ENCODE measurements at regions not wholly inside any gene's neighbourhood (a gene's known extent, or its start where the extent isn't known, plus 50 kb on each side); places are given as distances from the start of the nearest gene placed in this dataset.
"Not testable (repeated sequence)": the region's sequence is repeated elsewhere in the genome, so short reads cannot be mapped to it uniquely, and the experiment has no call there.

DNA sequence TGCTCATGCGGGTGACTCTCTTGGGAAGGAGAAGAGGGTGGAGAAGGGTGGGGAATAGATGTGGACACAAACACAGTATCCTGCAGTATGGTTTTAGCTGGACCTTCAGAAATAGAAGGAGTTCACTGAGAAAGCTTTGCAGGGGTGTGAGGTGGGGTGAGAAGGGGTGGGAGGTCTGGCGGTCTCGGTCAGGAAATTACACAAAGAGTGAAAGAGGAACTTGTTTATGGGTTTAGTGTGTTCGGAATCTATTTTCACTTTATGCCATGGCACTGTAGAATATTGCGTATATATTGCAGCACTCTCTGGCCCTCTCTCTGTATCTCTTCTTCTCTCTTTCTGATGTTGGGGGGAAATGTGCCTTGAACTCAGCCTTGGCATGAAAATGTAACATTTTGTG lies 148.2 kb upstream of the GOT2 start:
- no peaks in the 10 kb centered on the region for H3K27me3 ChIP-seq (ENCODE audit: insufficient read depth, low read depth, low read length)
- no peak overlapping the region for H3K4me2 ChIP-seq (ENCODE audit: low read length)
- no peak overlapping the region for H3K27ac ChIP-seq (ENCODE audit: low read length)
- H4K20me1 ChIP-seq (ENCODE audit: insufficient read depth) = no peaks in the 10 kb centered on the region
- H3F3A ChIP-seq (ENCODE audit: insufficient read depth, low read length, poor library complexity, severe bottlenecking) = no peaks in the 10 kb centered on the region
- no peak overlapping the region for H3K4me3 ChIP-seq (ENCODE audit: low read length)
- no peak overlapping the region for H2AFZ ChIP-seq (ENCODE audit: low read depth, low read length)
- H3K9me2 ChIP-seq (ENCODE audit: insufficient read depth, low read length) = no peaks in the 10 kb centered on the region
- TF ChIP-seq TAF1 (IDR thresholded peaks at IDR 0.05; ENCODE audit: low read depth) (no peak), EP300 (conservative IDR thresholded peaks at IDR 0.05; ENCODE audit: poor library complexity, severe bottlenecking) (no peak), EZH2 (IDR thresholded peaks at IDR 0.05; ENCODE audit: borderline replicate concordance, insufficient read depth, low read length, poor library complexity, severe bottlenecking) (no peak), MXI1 (conservative IDR thresholded peaks at IDR 0.05; ENCODE audit: poor library complexity, severe bottlenecking) (no peak), SMC3 (conservative IDR thresholded peaks at IDR 0.05; ENCODE audit: poor library complexity) (no peak), RAD21 (conservative IDR thresholded peaks at IDR 0.05) (no peak), POLR2AphosphoS5 (IDR thresholded peaks at IDR 0.05) (no peak)
- TF ChIP-seq, protein P1, sequence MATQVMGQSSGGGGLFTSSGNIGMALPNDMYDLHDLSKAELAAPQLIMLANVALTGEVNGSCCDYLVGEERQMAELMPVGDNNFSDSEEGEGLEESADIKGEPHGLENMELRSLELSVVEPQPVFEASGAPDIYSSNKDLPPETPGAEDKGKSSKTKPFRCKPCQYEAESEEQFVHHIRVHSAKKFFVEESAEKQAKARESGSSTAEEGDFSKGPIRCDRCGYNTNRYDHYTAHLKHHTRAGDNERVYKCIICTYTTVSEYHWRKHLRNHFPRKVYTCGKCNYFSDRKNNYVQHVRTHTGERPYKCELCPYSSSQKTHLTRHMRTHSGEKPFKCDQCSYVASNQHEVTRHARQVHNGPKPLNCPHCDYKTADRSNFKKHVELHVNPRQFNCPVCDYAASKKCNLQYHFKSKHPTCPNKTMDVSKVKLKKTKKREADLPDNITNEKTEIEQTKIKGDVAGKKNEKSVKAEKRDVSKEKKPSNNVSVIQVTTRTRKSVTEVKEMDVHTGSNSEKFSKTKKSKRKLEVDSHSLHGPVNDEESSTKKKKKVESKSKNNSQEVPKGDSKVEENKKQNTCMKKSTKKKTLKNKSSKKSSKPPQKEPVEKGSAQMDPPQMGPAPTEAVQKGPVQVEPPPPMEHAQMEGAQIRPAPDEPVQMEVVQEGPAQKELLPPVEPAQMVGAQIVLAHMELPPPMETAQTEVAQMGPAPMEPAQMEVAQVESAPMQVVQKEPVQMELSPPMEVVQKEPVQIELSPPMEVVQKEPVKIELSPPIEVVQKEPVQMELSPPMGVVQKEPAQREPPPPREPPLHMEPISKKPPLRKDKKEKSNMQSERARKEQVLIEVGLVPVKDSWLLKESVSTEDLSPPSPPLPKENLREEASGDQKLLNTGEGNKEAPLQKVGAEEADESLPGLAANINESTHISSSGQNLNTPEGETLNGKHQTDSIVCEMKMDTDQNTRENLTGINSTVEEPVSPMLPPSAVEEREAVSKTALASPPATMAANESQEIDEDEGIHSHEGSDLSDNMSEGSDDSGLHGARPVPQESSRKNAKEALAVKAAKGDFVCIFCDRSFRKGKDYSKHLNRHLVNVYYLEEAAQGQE (IDR thresholded peaks at IDR 0.05; ENCODE audit: borderline replicate concordance) = no peak
- TF ChIP-seq, protein P2, sequence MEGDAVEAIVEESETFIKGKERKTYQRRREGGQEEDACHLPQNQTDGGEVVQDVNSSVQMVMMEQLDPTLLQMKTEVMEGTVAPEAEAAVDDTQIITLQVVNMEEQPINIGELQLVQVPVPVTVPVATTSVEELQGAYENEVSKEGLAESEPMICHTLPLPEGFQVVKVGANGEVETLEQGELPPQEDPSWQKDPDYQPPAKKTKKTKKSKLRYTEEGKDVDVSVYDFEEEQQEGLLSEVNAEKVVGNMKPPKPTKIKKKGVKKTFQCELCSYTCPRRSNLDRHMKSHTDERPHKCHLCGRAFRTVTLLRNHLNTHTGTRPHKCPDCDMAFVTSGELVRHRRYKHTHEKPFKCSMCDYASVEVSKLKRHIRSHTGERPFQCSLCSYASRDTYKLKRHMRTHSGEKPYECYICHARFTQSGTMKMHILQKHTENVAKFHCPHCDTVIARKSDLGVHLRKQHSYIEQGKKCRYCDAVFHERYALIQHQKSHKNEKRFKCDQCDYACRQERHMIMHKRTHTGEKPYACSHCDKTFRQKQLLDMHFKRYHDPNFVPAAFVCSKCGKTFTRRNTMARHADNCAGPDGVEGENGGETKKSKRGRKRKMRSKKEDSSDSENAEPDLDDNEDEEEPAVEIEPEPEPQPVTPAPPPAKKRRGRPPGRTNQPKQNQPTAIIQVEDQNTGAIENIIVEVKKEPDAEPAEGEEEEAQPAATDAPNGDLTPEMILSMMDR (IDR thresholded peaks at IDR 0.05; ENCODE audit: poor library complexity, severe bottlenecking) = no peak
- H3K9ac ChIP-seq (ENCODE audit: low read length) = no peak overlapping the region
- H3K9me3 ChIP-seq (ENCODE audit: low read length) = no peaks in the 10 kb centered on the region
- H3K79me2 ChIP-seq (replicated peaks; ENCODE audit: insufficient read depth, low read length) = no peaks in the 10 kb centered on the region
- no peaks in the 10 kb centered on the region for H3K36me3 ChIP-seq (ENCODE audit: insufficient read depth, low read length)

DNA sequence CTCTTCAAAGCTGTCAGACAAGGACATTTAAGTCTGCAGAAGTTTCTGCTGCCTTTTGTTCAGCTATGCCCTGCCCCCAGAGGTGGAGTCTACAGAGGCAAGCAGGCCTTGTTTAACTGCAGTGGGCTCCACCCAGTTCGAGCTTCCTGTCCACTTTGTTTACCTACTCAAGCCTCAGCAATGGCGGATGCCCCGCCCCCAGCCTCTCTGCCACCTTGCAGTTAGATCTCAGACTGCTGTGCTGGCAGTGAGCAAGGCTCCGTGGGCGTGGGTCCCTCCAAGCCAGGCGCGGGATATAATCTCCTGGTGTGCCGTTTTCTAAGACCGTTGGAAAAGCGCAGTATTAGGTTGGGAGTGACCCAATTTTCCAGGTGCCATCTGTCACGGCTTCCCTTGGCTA lies 144.5 kb upstream of the GOT2 start:
- H2AFZ ChIP-seq (ENCODE audit: low read depth, low read length); H3F3A ChIP-seq (ENCODE audit: insufficient read depth, low read length, poor library complexity, severe bottlenecking); H3K27ac ChIP-seq (ENCODE audit: low read length); H3K9ac ChIP-seq (ENCODE audit: low read length); H3K9me2 ChIP-seq (ENCODE audit: insufficient read depth, low read length); H3K36me3 ChIP-seq (ENCODE audit: insufficient read depth, low read length); H3K4me3 ChIP-seq (ENCODE audit: low read length); H4K20me1 ChIP-seq (ENCODE audit: insufficient read depth); H3K27me3 ChIP-seq (ENCODE audit: insufficient read depth, low read depth, low read length); H3K9me3 ChIP-seq (ENCODE audit: low read length); H3K79me2 ChIP-seq (replicated peaks; ENCODE audit: insufficient read depth, low read length); H3K4me2 ChIP-seq (ENCODE audit: low read length): not testable (repeated sequence)

DNA sequence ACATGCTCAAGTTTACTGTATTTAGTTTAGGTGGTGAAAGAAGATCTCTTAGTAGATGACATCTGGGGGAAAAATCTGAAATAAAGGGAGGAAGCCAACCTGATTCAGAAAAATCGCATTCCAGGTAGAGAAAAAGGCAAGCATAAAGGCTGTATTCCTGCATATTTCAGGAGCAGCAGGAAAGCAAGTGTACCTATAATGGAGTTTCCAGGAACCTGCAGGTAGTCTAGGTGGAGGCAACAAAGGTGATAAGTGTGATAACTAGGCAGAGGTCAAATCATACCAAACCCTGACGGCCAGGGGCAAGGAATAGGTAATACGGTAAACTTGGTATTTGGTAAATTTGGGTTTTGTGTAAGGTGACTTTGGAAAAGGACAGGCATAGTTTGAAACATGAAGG lies 132.8 kb upstream of the GOT2 start:
- no peak for TF ChIP-seq RAD21 (conservative IDR thresholded peaks at IDR 0.05)
- TF ChIP-seq EP300 (conservative IDR thresholded peaks at IDR 0.05; ENCODE audit: poor library complexity, severe bottlenecking) = no peak
- no peak for TF ChIP-seq MXI1 (conservative IDR thresholded peaks at IDR 0.05; ENCODE audit: poor library complexity, severe bottlenecking)
- TF ChIP-seq TAF1 (IDR thresholded peaks at IDR 0.05; ENCODE audit: low read depth) = no peak
- TF ChIP-seq, protein P1 (IDR thresholded peaks at IDR 0.05; ENCODE audit: borderline replicate concordance) = no peak
- TF ChIP-seq, protein P2 (IDR thresholded peaks at IDR 0.05; ENCODE audit: poor library complexity, severe bottlenecking) = no peak
- no peak for TF ChIP-seq POLR2AphosphoS5 (IDR thresholded peaks at IDR 0.05)
- TF ChIP-seq EZH2 (IDR thresholded peaks at IDR 0.05; ENCODE audit: borderline replicate concordance, insufficient read depth, low read length, poor library complexity, severe bottlenecking) = no peak
- TF ChIP-seq SMC3 (conservative IDR thresholded peaks at IDR 0.05; ENCODE audit: poor library complexity) = no peak
- Histone ChIP-seq H3K4me2 (ENCODE audit: low read length) (no peak overlapping the region), H3K79me2 (replicated peaks; ENCODE audit: insufficient read depth, low read length) (no peaks in the 10 kb centered on the region), H3K27ac (ENCODE audit: low read length) (no peak overlapping the region), H3F3A (ENCODE audit: insufficient read depth, low read length, poor library complexity, severe bottlenecking) (no peaks in the 10 kb centered on the region), H2AFZ (ENCODE audit: low read depth, low read length) (no peak overlapping the region), H4K20me1 (ENCODE audit: insufficient read depth) (no peaks in the 10 kb centered on the region), H3K9me2 (ENCODE audit: insufficient read depth, low read length) (no peaks in the 10 kb centered on the region), H3K27me3 (ENCODE audit: insufficient read depth, low read depth, low read length) (no peaks in the 10 kb centered on the region), H3K36me3 (ENCODE audit: insufficient read depth, low read length) (no peaks in the 10 kb centered on the region), H3K9ac (ENCODE audit: low read length) (no peak overlapping the region), H3K4me3 (ENCODE audit: low read length) (no peak overlapping the region), H3K9me3 (ENCODE audit: low read length) (no peaks in the 10 kb centered on the region)

All from neural cell (in vitro differentiated cells).